ENCODE measurements at regions not wholly inside any gene's neighbourhood (a gene's known extent, or its start where the extent isn't known, plus 50 kb on each side); places are given as distances from the start of the nearest gene placed in this dataset.

- Mint-ChIP-seq H3K4me1 (no peaks in the 10 kb centered on the region), H3K27ac (no peak overlapping the region), H3K27me3 (no peaks in the 10 kb centered on the region), H3K9me3 (peaks cover 8% of the 10 kb centered on the region in 2 donors), H3K4me3 (no peak overlapping the region)
- ATAC-seq (no peak), DNase-seq (no peak)
Observed at GRCh38 chr16:51353055-51353454, 202.0 kb upstream of the SALL1 start.

GRCh38 chr16:51349626-51350025 is 198.6 kb upstream of the SALL1 start:
- peaks cover 7 to 8% of the 10 kb centered on the region in 2 donors for H3K9me3 Mint-ChIP-seq
- DNase-seq (no peak), ATAC-seq (no peak)
- H3K4me3 Mint-ChIP-seq: no peak overlapping the region
- H3K4me1 Mint-ChIP-seq: no peaks in the 10 kb centered on the region
- no peaks in the 10 kb centered on the region for H3K27me3 Mint-ChIP-seq
- H3K27ac Mint-ChIP-seq: no peak overlapping the region

GRCh38 chr16:51343411-51343810 is 192.3 kb upstream of the SALL1 start:
- H3K4me1 Mint-ChIP-seq: no peaks in the 10 kb centered on the region
- ATAC-seq: no peak

DNA sequence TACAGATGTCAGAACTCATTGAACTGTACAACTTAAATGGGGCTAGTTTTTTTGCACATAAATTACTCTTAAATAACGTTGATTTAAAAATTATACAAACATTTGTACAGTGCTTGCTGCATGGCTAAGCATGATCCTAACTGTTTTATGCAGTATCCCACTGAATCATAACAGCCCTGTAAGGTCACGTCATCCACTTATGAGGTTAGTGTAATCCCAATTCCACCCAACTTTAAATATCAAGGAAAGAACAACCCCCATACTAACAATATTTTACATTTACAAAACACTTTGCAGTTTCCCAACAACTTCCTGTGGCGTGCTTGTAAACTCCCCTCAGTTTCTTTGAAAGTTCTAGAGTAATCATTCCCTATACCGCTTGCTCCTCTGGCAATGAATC is 190.1 kb upstream of the SALL1 start:
- H3K27ac Mint-ChIP-seq: no peak overlapping the region
- DNase-seq (no peak), ATAC-seq (no peak)
- no peaks in the 10 kb centered on the region for H3K27me3 Mint-ChIP-seq
- no peak overlapping the region for H3K4me3 Mint-ChIP-seq
- peaks cover 6 to 25% of the 10 kb centered on the region in 2 donors for H3K9me3 Mint-ChIP-seq
- no peaks in the 10 kb centered on the region for H3K4me1 Mint-ChIP-seq

More at GRCh38 chr16:51343411-51343810, 192.3 kb upstream of the SALL1 start:
- H3K4me3 Mint-ChIP-seq: no peak overlapping the region
- H3K27ac Mint-ChIP-seq: no peak overlapping the region
- no peaks in the 10 kb centered on the region for H3K27me3 Mint-ChIP-seq
- H3K9me3 Mint-ChIP-seq: peaks cover 0 to 13% of the 10 kb centered on the region in 2 donors
- DNase-seq: no peak

DNA sequence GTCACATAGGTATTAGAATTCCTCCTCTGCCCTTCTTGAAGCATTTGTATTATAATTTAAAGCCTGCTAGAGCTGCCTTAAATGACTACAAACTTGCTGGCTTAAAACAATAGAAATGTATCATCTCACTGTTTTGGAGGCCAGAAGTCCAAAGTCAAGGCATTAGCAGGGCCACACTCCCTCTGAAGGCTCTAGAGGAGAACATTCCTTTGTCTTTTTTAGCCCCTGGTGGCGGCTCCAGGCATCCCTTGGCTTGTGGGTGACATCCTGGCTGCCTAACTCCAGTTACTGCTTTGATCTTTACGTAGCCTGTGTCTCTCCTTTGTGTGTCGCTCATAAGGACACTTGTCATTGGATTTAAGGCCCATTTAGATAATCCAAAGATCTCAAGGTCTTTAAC is 186.6 kb upstream of the SALL1 start:
- H3K27me3 Mint-ChIP-seq: no peaks in the 10 kb centered on the region
- H3K27ac Mint-ChIP-seq: no peak overlapping the region
- DNase-seq (no peak), ATAC-seq (no peak)
- H3K4me1 Mint-ChIP-seq: no peaks in the 10 kb centered on the region
- H3K4me3 Mint-ChIP-seq: no peak overlapping the region
- peaks cover 14 to 22% of the 10 kb centered on the region in 2 donors for H3K9me3 Mint-ChIP-seq

DNA sequence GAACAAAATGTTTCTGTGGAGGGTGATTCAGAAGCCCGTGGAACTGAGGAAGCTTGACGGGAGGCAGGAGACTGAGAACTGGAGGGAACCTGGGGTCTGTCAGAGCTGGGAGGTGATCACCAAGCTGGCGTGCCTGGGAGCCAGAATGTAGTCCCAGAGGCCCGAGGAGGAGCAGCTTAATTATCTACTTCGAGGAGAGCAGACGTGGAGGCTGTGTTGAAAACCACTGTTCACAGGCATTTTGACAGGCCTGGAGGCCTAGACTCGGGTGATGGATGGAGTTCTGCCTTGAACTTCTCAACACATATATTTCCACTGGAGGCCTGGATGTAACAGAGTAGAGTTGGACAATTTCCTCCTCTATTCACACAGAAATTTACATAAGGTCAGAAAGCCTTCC is 177.7 kb upstream of the SALL1 start:
- H3K9me3 Mint-ChIP-seq: peaks cover 10 to 23% of the 10 kb centered on the region in 2 donors
- H3K27me3 Mint-ChIP-seq: no peaks in the 10 kb centered on the region
- DNase-seq: no peak
- peak overlapping the region in 1 of 2 donors; percentile 31 for H3K27ac Mint-ChIP-seq
- no peak overlapping the region for H3K4me3 Mint-ChIP-seq
- no peaks in the 10 kb centered on the region for H3K4me1 Mint-ChIP-seq
- ATAC-seq: no peak

GRCh38 chr16:51327001-51327400 is 175.9 kb upstream of the SALL1 start:
- DNase-seq (no peak), ATAC-seq (no peak)
- H3K27me3 Mint-ChIP-seq: no peaks in the 10 kb centered on the region
- peaks cover 10 to 14% of the 10 kb centered on the region in 2 donors for H3K9me3 Mint-ChIP-seq
- no peak overlapping the region for H3K27ac Mint-ChIP-seq
- H3K4me1 Mint-ChIP-seq: no peaks in the 10 kb centered on the region
- H3K4me3 Mint-ChIP-seq: no peak overlapping the region

DNA sequence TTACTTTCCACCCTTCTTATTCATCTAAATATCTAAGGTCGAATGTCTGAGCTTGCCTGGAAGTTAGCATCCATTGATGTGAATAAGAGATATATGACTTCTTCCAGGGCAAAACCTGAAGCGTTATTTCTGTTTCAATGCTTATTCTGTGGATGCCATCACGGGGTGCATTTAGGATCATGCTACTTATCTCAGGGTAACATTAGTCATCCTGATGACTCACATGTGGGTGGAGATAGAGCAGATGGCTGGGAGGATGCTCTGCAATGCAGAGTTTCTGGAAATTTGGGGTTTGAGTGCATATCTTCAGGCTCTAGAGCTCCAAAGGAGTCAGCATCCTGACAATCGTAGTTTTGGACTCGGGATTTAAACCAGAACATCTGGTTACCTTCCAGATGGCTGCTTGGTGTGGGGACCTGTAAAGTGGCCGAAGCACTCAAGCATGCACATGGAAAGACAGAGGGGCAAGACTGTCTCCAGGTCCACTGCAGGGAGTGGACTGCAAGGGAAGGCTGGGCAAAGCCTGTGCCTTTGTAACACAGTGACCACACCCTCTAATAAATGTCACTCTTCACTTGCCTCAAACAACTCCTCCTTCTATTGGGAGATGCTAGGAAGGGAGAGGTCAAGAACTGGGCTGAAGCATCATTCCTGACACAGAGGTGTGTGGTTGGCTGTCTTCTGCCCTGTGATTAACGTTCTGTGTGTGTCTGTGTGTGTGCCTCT is 175.2 kb upstream of the SALL1 start:
- Mint-ChIP-seq H3K4me1 (no peaks in the 10 kb centered on the region), H3K27me3 (no peaks in the 10 kb centered on the region), H3K4me3 (no peak overlapping the region), H3K27ac (no peak overlapping the region), H3K9me3 (peaks cover 7 to 10% of the 10 kb centered on the region in 2 donors)
- DNase-seq: no peak
- no peak for ATAC-seq

GRCh38 chr16:51321251-51321650 is 170.2 kb upstream of the SALL1 start:
- no peak overlapping the region for H3K4me3 Mint-ChIP-seq
- peak overlapping the region; percentile 53 to 75 for H3K27ac Mint-ChIP-seq
- H3K4me1 Mint-ChIP-seq: no peaks in the 10 kb centered on the region
- no peaks in the 10 kb centered on the region for H3K27me3 Mint-ChIP-seq
- peaks cover 0 to 5% of the 10 kb centered on the region in 2 donors for H3K9me3 Mint-ChIP-seq
- ATAC-seq (no peak), DNase-seq (no peak)

- no peak overlapping the region for H3K27ac Mint-ChIP-seq
- H3K9me3 Mint-ChIP-seq: peaks cover 0 to 7% of the 10 kb centered on the region in 2 donors
- H3K4me1 Mint-ChIP-seq: no peaks in the 10 kb centered on the region
- no peak for ATAC-seq
- no peak for DNase-seq
- no peaks in the 10 kb centered on the region for H3K27me3 Mint-ChIP-seq
- H3K4me3 Mint-ChIP-seq: no peak overlapping the region
Observed at GRCh38 chr16:51317575-51317974, 166.5 kb upstream of the SALL1 start.

DNA sequence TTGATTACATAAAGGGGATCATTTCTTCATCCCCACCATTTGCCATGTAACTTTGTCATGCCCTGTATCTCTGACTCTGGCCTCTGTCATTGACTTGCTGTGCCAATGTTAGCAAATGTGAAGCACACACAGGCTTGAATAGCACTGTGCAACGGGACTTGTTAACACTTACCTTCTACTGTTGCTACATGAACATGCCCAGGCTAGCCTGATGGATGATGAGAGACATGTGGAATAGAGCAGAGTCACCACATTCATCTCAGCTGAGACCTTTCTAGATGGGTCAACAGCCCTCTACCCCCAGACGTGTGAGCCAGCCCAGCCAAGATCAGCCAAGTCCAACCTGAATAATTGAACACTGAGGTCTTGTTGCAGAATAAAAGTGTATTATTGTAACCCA is 162.1 kb upstream of the SALL1 start:
- no peak overlapping the region for H3K4me3 Mint-ChIP-seq
- ATAC-seq (no peak), DNase-seq (no peak)

GRCh38 chr16:51312363-51313150 is 161.5 kb upstream of the SALL1 start:
- Mint-ChIP-seq H3K27ac (no peak overlapping the region), H3K4me3 (no peak overlapping the region), H3K9me3 (peaks cover 4 to 7% of the 10 kb centered on the region in 2 donors), H3K27me3 (no peaks in the 10 kb centered on the region), H3K4me1 (no peaks in the 10 kb centered on the region)
- no peak for DNase-seq
- ATAC-seq: no peak

More for the DNA sequence above, 162.1 kb upstream of the SALL1 start:
- Mint-ChIP-seq H3K9me3 (peaks cover 2 to 7% of the 10 kb centered on the region in 2 donors), H3K27me3 (no peaks in the 10 kb centered on the region), H3K4me1 (no peaks in the 10 kb centered on the region), H3K27ac (peak overlapping the region in 1 of 2 donors; percentile 78)

- ATAC-seq (no peak), DNase-seq (no peak)
Observed at GRCh38 chr16:51310159-51310558, 159.1 kb upstream of the SALL1 start.

DNA sequence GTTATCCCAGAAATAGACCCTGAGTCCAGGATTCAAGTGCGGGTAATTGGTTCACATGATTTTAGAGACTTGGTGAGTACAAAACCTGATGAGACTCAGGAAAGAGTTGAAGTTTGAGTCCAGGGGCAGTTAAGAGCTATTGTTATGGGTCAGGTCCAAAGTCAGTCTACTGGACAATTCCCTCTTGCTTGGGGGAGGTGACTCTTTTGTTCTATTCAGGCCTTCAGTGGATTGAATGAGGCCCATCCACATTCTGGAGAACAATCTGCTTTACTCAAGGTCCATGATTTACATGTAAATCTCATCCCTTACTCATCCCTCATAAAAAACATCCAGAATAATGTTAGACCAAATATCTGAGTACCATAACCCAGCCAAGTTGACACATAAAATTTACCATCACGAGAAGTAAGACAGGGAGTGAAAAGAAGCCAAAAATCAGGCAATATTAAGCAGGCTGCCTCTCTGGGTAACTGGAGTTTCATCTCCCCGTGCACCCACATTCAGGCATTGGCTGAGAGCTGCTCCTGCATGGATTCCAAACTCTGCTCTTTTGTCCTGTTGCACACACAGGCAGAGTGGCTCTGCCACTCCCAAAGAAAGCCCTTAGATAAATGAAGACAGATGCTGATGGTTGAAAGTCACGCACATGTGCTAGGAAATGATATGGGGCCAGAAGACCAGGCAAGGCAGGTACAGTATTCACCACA is 156.0 kb upstream of the SALL1 start:
- ATAC-seq: no peak

More at GRCh38 chr16:51310159-51310558, 159.1 kb upstream of the SALL1 start:
- no peaks in the 10 kb centered on the region for H3K27me3 Mint-ChIP-seq
- H3K4me1 Mint-ChIP-seq: no peaks in the 10 kb centered on the region
- no peak overlapping the region for H3K4me3 Mint-ChIP-seq
- peaks cover 11 to 14% of the 10 kb centered on the region in 2 donors for H3K9me3 Mint-ChIP-seq
- no peak overlapping the region for H3K27ac Mint-ChIP-seq

GRCh38 chr16:51306116-51306515 is 155.0 kb upstream of the SALL1 start:
- no peak overlapping the region for H3K27ac Mint-ChIP-seq
- H3K27me3 Mint-ChIP-seq: no peaks in the 10 kb centered on the region
- DNase-seq (no peak), ATAC-seq (no peak)
- no peak overlapping the region for H3K4me3 Mint-ChIP-seq
- no peaks in the 10 kb centered on the region for H3K4me1 Mint-ChIP-seq
- H3K9me3 Mint-ChIP-seq: peaks cover 15 to 17% of the 10 kb centered on the region in 2 donors

More for the DNA sequence above, 156.0 kb upstream of the SALL1 start:
- Mint-ChIP-seq H3K27me3 (no peaks in the 10 kb centered on the region), H3K4me3 (no peak overlapping the region), H3K9me3 (peaks cover 15 to 17% of the 10 kb centered on the region in 2 donors), H3K27ac (no peak overlapping the region), H3K4me1 (no peaks in the 10 kb centered on the region)
- DNase-seq: no peak

DNA sequence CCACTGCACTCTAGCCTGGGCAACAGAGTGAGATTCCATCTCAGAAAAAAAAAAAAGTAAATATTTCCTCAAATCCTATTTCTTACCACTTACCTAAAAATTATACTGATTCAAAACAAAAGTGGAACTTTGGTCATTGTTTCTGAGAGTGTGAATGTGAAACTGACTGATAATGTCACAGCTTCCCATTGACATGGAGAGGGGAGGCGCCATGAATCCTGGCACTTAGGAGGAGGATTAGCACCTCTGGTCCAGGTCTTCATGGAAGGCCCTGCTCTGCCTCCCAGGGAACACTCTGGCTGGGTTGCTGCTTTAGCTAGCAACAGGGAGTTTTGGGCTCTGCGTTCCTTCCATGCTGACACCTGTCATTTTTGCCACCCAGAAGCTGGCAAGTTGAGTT is 154.3 kb upstream of the SALL1 start:
- Mint-ChIP-seq H3K9me3 (peaks cover 15 to 17% of the 10 kb centered on the region in 2 donors), H3K27ac (no peak overlapping the region), H3K27me3 (no peaks in the 10 kb centered on the region), H3K4me3 (no peak overlapping the region), H3K4me1 (no peaks in the 10 kb centered on the region)
- DNase-seq (no peak), ATAC-seq (no peak)

All from stimulated activated naive CD8-positive, alpha-beta T cell treated with anti-CD3 and anti-CD28 coated beads, Interleukin-15, amount 100 ng/mL, for 72 hours (primary cell).